ENCODE measurements at regions not wholly inside any gene's neighbourhood (a gene's known extent, or its start where the extent isn't known, plus 50 kb on each side); places are given as distances from the start of the nearest gene placed in this dataset.

DNA sequence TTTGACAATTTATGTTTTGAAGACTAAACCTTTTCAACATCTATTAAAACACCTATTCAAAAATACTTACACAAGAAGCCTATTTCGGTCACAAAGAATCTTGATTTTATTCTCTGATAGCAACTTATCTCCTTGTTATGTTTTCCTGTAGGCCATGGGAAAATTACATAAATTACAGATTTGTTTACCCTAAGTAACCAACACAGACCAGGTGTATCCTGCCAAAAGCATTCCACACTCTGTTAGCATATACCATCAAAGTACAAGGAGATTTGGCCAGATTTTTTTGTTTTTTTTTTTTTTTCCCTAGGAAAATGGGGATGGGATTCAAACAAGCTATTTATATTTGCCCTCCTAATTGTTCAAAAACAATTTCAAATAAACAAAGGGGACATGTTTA is 497.9 kb upstream of the MAGEB18 start:
- WGBS, result 0% methylated on average over 1 of the region's 1 CpG
- H3K27me3 ChIP-seq (ENCODE audit: control insufficient read depth, insufficient read depth), result no peaks in the 10 kb centered on the region
- no peak overlapping the region for H3K27ac ChIP-seq (ENCODE audit: low read length)
- no peak overlapping the region for H3K4me3 ChIP-seq (ENCODE audit: low read length)
- ATAC-seq (no peak), DNase-seq (no peak)
- H3K4me1 ChIP-seq (ENCODE audit: control insufficient read depth, insufficient read depth, low read length), result no peaks in the 10 kb centered on the region
- no peaks in the 10 kb centered on the region for H3K9me3 ChIP-seq (ENCODE audit: control insufficient read depth, low read length)
- intact Hi-C loops (cut with DNase I), result no loop called here

DNA sequence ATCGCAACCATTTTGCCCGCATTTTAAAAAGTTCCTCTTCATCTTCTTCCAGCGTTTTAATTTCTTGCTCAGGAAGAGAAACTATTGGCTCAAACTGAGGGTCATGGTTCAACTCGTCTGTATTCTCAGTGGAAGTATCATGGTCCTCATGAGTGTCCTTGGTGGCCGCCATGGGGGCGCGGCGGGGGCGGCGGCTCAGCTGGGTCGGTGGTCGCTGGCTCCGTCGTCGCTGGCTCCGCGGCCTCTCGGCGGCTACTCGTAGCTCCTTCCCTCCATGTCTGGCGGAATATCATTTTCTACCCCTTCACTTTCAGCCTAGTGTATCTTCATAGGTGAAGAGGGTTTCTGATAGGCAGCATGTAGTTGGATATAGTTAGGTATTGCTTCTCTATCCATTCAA is 492.0 kb upstream of the MAGEB18 start:
- Histone ChIP-seq H3K27ac (ENCODE audit: low read length) (no peak overlapping the region), H3K27me3 (ENCODE audit: control insufficient read depth, insufficient read depth) (no peaks in the 10 kb centered on the region), H3K4me3 (ENCODE audit: low read length) (no peak overlapping the region), H3K4me1 (ENCODE audit: control insufficient read depth, insufficient read depth, low read length) (no peaks in the 10 kb centered on the region), H3K9me3 (ENCODE audit: control insufficient read depth, low read length) (no peaks in the 10 kb centered on the region)
- WGBS, result 94% methylated on average over 21 of the region's 21 CpGs
- ATAC-seq (no peak), DNase-seq (no peak)
- intact Hi-C loops (cut with DNase I), result no loop called here

DNA sequence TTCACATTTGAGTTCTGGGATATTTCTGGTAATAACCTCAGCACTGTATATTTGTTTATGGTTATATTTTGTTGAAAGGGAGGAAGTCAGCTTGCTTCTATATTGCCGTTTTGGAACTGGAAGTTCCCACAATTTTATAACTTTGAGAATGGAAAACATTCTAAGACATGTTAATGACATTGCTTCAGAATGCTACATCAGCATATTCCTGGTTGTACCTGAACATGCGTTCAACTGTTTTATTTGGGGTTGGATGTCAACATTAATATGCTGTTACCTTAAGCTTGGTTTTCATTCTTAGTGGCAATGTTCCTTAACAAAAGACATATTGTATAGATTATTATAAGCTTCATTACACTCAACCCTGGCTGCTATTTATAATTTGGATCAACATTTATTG is 489.4 kb upstream of the MAGEB18 start:
- H3K4me3 ChIP-seq (ENCODE audit: low read length), result no peak overlapping the region
- DNase-seq (no peak), ATAC-seq (no peak)
- WGBS, result 86% methylated on average over 2 of the region's 2 CpGs
- H3K27ac ChIP-seq (ENCODE audit: low read length), result no peak overlapping the region
- H3K27me3 ChIP-seq (ENCODE audit: control insufficient read depth, insufficient read depth), result no peaks in the 10 kb centered on the region
- no peaks in the 10 kb centered on the region for H3K4me1 ChIP-seq (ENCODE audit: control insufficient read depth, insufficient read depth, low read length)
- intact Hi-C loops (cut with DNase I), result no loop called here
- H3K9me3 ChIP-seq (ENCODE audit: control insufficient read depth, low read length), result no peaks in the 10 kb centered on the region

DNA sequence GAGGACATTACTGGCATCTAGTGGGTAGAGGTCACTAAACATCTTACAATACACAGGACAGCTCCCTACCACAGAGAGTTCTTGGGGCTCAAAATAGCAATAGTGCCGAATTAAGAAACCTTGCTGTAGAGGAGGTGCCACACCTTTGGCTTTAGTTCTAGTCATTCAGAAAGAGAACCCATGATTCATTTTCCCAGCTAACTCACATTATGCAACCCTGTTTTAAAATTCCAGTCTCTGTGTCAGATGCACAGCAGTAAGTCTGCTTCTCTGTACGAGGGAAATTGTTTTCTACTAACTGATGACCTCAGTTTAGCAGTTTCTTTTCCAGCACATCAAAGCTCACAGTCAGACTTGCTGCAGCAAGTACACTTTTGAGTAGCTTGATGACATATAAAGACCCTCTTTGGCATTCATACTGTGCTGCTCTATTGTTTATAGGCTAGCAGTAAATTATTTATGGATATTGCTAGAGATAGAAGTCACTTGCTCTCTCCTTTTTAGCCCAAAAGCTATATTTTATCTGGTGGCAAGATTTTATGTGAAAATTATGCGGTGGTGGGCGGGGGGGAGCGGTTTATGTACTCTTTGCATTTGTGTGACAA is 487.8 kb upstream of the MAGEB18 start:
- no peak overlapping the region for H3K27ac ChIP-seq (ENCODE audit: low read length)
- no peaks in the 10 kb centered on the region for H3K27me3 ChIP-seq (ENCODE audit: control insufficient read depth, insufficient read depth)
- H3K4me1 ChIP-seq (ENCODE audit: control insufficient read depth, insufficient read depth, low read length), result no peaks in the 10 kb centered on the region
- DNase-seq (no peak), ATAC-seq (no peak)
- intact Hi-C loops (cut with DNase I), result no loop called here
- H3K9me3 ChIP-seq (ENCODE audit: control insufficient read depth, low read length), result no peaks in the 10 kb centered on the region
- H3K4me3 ChIP-seq (ENCODE audit: low read length), result no peak overlapping the region
- 65% methylated on average over 5 of the region's 5 CpGs for WGBS

DNA sequence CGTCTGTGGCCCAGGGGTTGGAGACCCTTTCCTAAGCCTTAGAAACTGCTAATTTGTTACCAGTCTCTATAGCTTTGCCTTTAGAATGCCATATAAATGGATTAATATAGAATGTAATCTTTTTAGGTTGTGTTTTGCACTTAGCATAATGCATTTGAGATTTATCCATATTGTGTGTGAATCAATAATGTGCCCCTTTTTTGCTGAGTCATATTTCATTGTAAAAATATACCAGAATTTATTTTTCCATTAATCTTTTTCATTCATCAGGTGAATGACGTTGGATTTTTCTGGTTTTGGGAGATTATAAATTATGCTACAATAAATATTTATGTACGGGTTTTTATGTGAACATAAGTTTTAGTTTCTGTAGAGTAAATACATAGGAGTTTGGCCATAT is 478.8 kb upstream of the MAGEB18 start:
- ATAC-seq (no peak), DNase-seq (no peak)
- 84% methylated on average over 3 of the region's 3 CpGs for WGBS
- Histone ChIP-seq H3K27ac (ENCODE audit: low read length) (no peak overlapping the region), H3K27me3 (ENCODE audit: control insufficient read depth, insufficient read depth) (no peaks in the 10 kb centered on the region), H3K4me3 (ENCODE audit: low read length) (no peak overlapping the region), H3K9me3 (ENCODE audit: control insufficient read depth, low read length) (no peaks in the 10 kb centered on the region), H3K4me1 (ENCODE audit: control insufficient read depth, insufficient read depth, low read length) (no peaks in the 10 kb centered on the region)
- intact Hi-C loops (cut with DNase I), result no loop called here

DNA sequence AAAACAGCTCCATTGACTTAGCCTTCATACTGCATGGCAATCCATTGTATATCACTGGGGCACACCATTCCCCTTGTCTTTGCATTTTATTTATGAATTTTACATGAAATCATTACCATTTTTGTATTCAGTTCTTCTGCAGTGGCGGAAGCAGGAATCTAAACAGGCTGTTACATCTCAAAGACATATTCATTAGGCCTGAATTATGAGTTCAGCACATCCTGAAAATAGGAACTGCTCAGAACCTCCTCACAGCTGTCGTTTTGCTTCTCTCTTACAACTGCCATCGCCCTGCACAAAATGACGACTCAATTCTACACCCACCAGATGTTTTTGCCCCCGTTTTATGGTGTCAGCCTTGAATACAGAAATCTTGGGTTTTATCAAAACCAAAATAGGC is 474.4 kb upstream of the MAGEB18 start:
- ATAC-seq (no peak), DNase-seq (no peak)
- no peak overlapping the region for H3K27ac ChIP-seq (ENCODE audit: low read length)
- H3K4me1 ChIP-seq (ENCODE audit: control insufficient read depth, insufficient read depth, low read length), result no peaks in the 10 kb centered on the region
- no peaks in the 10 kb centered on the region for H3K27me3 ChIP-seq (ENCODE audit: control insufficient read depth, insufficient read depth)
- intact Hi-C loops (cut with DNase I), result no loop called here
- no peak overlapping the region for H3K4me3 ChIP-seq (ENCODE audit: low read length)
- 50% methylated on average over 5 of the region's 5 CpGs for WGBS
- no peaks in the 10 kb centered on the region for H3K9me3 ChIP-seq (ENCODE audit: control insufficient read depth, low read length)

DNA sequence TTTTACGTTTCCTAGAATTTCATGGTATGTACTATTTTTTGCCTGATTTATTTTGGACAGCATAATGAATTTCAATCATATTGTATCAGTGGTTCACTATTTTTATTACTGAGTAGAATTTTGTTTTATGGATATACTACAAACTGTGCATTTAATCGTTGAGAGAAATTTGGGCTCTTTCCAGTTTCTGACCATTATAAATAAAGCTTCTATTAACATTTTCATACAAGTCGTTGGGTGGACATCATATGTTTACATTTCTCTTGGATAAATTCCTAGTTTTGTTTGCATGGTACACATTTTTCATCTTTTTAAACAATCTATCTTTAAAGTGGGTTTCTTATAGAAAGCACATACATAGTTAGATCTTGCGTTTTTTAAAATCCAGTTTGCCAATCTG is 472.7 kb upstream of the MAGEB18 start:
- Histone ChIP-seq H3K4me1 (ENCODE audit: control insufficient read depth, insufficient read depth, low read length) (no peaks in the 10 kb centered on the region), H3K27ac (ENCODE audit: low read length) (no peak overlapping the region), H3K9me3 (ENCODE audit: control insufficient read depth, low read length) (no peaks in the 10 kb centered on the region), H3K4me3 (ENCODE audit: low read length) (no peak overlapping the region), H3K27me3 (ENCODE audit: control insufficient read depth, insufficient read depth) (no peaks in the 10 kb centered on the region)
- intact Hi-C loops (cut with DNase I), result no loop called here
- ATAC-seq (no peak), DNase-seq (no peak)
- 62% methylated on average over 4 of the region's 4 CpGs for WGBS

DNA sequence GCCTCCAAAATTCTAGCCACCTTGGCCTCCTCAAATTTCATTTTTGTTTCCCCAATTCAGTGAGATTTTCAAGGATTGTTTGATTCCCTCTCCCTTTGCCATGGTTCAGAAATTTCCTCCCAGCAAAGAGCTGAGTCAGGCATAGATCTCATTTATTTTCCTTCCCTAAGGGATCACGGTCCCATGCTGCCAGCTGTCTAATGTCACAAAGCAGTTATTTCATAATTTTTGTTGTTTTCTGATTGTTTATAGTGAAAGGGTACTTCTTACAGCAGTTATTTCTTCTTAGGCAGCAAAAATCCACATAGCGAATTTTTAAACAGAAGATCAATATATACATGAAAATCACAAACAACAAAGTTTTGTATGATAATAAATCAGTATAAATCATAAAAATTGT is 470.5 kb upstream of the MAGEB18 start:
- DNase-seq (no peak), ATAC-seq (no peak)
- Histone ChIP-seq H3K4me1 (ENCODE audit: control insufficient read depth, insufficient read depth, low read length) (no peaks in the 10 kb centered on the region), H3K27ac (ENCODE audit: low read length) (no peak overlapping the region), H3K27me3 (ENCODE audit: control insufficient read depth, insufficient read depth) (no peaks in the 10 kb centered on the region), H3K4me3 (ENCODE audit: low read length) (no peak overlapping the region), H3K9me3 (ENCODE audit: control insufficient read depth, low read length) (no peaks in the 10 kb centered on the region)
- intact Hi-C loops (cut with DNase I), result no loop called here
- 66% methylated on average over 2 of the region's 2 CpGs for WGBS

DNA sequence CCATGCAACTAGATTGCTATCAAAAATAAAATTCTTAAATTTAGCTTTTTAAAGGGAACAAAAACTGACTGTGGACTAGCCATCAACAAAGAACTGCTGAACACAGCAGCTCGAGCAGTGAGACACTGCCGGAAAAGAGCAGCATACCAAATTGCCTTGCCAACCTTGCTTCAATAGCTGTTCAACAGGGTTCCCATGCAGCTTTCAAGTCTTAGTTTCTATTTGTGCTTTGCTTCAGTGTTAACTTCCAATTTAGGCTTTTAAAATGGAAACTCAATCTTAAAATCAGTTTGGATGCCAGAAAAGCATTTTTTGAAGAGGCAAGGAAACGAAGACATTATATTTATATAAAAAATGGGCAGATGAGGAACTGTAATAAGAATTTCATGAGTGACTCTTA is 463.4 kb upstream of the MAGEB18 start:
- Histone ChIP-seq H3K27ac (ENCODE audit: low read length) (no peak overlapping the region), H3K4me1 (ENCODE audit: control insufficient read depth, insufficient read depth, low read length) (no peaks in the 10 kb centered on the region), H3K27me3 (ENCODE audit: control insufficient read depth, insufficient read depth) (no peaks in the 10 kb centered on the region), H3K9me3 (ENCODE audit: control insufficient read depth, low read length) (no peaks in the 10 kb centered on the region), H3K4me3 (ENCODE audit: low read length) (no peak overlapping the region)
- intact Hi-C loops (cut with DNase I), result no loop called here
- ATAC-seq, result no peak
- DNase-seq, result no peak
- WGBS, result 71% methylated on average over 3 of the region's 3 CpGs

DNA sequence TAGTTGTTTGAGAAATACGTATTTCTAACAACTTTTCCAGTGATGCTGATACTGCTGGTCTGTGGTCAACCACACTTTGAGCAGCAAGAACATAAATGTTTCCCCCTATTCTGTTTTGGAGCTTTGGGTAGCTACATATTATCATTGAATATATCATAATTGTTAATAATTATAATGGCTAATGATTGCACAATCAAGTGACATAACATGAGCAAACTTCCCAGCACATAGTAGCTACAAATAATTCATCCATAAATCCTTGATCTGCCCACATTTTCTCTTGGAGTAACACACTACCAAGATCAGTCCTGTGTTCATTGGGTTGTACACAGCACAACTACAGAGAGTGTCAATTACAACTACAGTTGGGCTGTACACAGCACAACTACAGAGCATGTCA is 436.3 kb upstream of the MAGEB18 start:
- whole genome bisulfite sequencing, result 69% methylated on average over 1 of the region's 1 CpG

DNA sequence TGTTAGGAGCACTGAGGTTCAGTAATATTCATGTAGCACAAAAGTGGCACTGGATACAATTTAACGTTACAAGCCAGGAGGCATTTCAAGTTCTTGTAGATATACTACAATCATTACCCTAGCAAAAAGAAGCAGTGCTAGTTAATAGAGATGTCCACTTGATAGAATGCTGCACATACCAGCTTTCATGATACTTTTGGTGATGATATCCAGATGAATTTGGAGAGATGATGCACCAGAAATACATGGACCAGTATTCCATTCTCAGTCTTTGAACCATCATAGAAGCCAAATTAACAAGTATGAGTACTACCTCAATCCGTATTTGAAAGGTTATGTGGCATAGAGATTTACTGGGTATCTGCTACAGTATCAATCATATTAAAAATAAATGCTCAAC is 421.0 kb upstream of the MAGEB18 start:
- intact Hi-C loops (cut with DNase I), result no loop called here
- no peaks in the 10 kb centered on the region for H3K9me3 ChIP-seq (ENCODE audit: control insufficient read depth, low read length)
- ATAC-seq (no peak), DNase-seq (no peak)
- H3K4me3 ChIP-seq (ENCODE audit: low read length), result no peak overlapping the region
- WGBS, result 76% methylated on average over 2 of the region's 2 CpGs
- no peaks in the 10 kb centered on the region for H3K4me1 ChIP-seq (ENCODE audit: control insufficient read depth, insufficient read depth, low read length)
- H3K27me3 ChIP-seq (ENCODE audit: control insufficient read depth, insufficient read depth), result no peaks in the 10 kb centered on the region
- no peak overlapping the region for H3K27ac ChIP-seq (ENCODE audit: low read length)

More for the DNA sequence above, 436.3 kb upstream of the MAGEB18 start:
- H3K4me3 ChIP-seq (ENCODE audit: low read length), result no peak overlapping the region
- intact Hi-C loops (cut with DNase I), result no loop called here
- no peaks in the 10 kb centered on the region for H3K9me3 ChIP-seq (ENCODE audit: control insufficient read depth, low read length)
- DNase-seq, result no peak
- ATAC-seq, result no peak
- no peaks in the 10 kb centered on the region for H3K27me3 ChIP-seq (ENCODE audit: control insufficient read depth, insufficient read depth)
- H3K27ac ChIP-seq (ENCODE audit: low read length), result no peak overlapping the region
- no peaks in the 10 kb centered on the region for H3K4me1 ChIP-seq (ENCODE audit: control insufficient read depth, insufficient read depth, low read length)

DNA sequence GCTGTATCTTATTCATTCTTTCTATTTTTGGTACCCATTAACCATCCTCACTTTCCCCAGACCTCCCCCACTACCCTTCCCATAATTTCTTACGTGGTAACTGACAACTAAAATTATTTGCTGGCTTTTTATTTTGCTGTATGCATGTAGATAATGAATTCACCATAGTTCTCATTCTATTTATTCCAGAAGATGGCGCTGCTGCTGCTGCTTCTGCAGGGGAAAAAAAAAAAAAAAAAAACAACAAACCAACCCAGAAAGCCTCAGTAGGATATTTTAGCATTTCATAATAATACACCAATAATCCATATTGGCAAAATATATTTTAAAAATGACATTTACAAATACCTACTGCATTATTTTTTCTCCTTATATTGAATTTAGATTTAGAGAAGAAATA is 416.6 kb upstream of the MAGEB18 start:
- ATAC-seq (no peak), DNase-seq (no peak)
- Histone ChIP-seq H3K4me1 (ENCODE audit: control insufficient read depth, insufficient read depth, low read length) (no peaks in the 10 kb centered on the region), H3K9me3 (ENCODE audit: control insufficient read depth, low read length) (no peaks in the 10 kb centered on the region), H3K27ac (ENCODE audit: low read length) (no peak overlapping the region), H3K27me3 (ENCODE audit: control insufficient read depth, insufficient read depth) (no peaks in the 10 kb centered on the region), H3K4me3 (ENCODE audit: low read length) (no peak overlapping the region)
- intact Hi-C loops (cut with DNase I), result no loop called here
- WGBS, result 2% methylated on average over 2 of the region's 2 CpGs
